CMK (cell line): ENCODE measurements at regions not wholly inside any gene's neighbourhood (a gene's known extent, or its start where the extent isn't known, plus 50 kb on each side); places are given as distances from the start of the nearest gene placed in this dataset.

ENCODE experiments used
- DNase-seq: peaks from one replicate; pipeline ENCODE4 v3.0.0-alpha.2; 2010; ENCODE audit warnings: low read depth

DNA sequence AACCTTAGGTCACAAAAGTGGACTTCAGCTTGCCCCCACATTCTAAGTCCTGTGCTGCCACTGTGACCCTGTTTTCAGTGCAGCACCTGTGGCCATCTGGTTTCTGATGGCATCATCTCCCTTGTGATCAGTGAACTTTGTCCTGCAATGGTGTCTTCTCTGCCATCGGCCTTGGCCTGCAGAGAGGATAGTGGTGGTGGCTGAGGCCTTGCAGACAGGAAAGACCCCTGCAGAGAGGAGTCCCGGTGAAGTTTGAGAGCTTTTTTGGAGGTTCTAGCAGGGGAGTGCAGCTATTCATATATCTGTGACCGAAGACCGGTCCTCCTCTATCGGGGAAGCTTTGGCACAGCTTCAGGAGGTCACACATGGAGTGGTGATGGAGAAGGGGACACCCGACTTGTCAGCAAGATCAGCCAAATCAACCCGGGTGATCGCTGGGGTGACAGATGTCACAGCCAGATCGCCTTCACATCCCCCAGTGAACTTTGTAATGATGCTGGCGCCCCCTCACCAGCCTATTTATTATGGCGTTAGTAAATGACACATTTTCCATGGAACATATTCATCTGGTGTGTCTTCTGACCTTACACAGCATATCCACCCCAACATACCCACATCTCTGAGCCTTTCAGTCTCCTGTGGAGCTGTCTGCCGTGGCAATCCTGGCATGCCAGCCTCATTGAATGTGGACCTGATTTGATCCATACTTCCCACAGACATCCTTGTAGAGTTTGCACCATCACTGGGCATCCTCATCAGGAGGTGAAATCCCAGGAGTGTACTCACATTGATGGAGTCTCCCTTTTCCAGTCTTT lies 136.1 kb downstream of the PAPOLA start:
- no peak for DNase-seq

- DNase-seq, result no peak
Measured at GRCh38 chr14:96639550-96639949, 137.4 kb downstream of the PAPOLA start.

DNA sequence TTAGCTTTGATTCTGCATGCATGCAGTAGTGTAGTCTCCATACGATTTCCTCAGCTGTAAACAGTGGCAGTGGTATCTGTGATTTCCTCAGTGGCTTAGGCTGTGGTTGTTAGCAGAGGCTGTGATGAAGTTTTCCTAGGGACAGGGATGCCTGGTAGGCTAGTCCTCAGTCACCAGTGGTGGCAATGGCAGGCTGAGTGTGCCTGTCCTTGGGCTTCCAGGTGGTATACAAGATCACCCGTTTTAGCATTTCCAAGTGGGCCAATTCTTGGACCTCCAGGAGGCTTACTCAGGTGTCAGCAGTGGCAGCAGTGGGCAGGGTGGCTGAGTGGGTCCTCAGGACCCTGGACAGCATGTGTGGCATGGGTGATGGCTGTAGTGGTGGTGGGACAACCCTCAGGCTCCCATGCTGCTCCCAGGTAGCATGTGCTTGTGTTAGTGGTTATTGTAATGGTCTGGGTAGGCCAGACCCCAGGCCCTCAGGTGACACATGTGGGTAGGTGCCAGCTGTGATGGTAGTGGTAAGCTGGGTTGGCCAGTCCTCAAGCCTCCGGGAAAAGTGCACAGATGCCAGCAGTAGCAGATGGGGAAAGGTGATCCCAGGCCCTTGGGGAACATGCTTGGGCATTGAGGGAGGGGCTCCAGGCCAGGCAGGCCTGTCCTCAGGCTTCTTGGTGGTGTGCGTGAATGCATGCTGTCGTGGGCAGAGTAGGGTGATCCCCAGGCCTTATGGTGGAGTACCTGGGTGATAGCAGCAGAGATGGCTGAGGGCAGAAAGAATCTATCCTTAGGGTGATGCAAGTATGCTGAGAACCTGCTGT lies 146.5 kb downstream of the PAPOLA start:
- no peak for DNase-seq

DNA sequence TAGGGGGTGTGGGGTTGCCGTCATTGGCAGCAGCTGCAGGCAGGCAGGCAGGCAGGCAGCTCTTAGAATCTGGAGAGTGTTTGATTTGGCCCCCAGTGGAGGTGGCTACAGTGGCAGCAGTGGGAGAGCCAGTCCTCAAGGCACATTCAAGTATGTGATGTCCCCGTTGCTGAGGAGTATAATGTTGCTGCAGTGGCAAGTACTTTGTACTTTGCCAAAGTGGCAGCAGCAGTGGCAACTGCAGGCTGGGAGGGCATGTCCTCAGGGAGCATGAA lies 147.1 kb downstream of the PAPOLA start:
- no peak for DNase-seq

DNA sequence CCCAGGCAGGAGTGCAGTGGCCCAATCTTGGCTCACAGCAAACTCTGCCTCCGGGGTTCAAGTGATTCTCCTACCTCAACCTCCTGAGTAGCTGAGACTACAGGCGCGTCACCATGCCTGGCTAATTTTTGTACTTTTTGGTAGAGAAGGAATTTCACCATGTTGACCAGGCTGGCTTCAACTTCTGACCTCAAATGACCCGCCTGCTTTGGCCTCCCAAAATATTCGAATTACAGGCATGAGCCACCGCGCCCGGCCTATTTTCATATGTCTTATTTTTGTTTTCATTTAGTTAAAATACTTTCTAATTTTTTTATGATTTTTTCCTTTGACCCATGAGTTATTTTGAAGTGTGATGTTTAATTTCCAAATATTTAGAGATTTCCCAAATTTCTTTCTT lies 143.6 kb upstream of the VRK1 start:
- DNase-seq, result no peak

DNA sequence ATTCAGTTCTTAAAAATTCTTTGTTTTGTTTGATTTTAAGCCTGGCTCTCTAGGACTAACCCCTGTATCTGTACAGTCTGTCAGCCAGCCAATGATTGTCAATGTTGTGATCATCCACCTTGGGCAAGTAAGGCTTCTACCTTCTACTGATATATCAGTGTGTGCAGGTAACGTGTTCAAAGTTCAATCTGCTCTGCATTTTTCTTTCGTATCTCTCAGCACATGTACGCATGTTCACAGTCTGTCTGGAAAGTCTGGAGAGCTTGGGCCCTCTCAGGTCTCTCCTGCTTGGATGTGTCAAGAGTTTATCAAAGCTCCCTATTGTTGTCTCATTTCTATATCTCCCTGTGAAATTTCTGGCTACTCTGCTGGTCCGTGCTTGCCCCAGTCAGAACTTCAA lies 138.6 kb upstream of the VRK1 start:
- DNase-seq, result no peak

- DNase-seq, result peak; percentile 14
Measured at GRCh38 chr14:96660123-96660522, 137.1 kb upstream of the VRK1 start.

- no peak for DNase-seq
Measured at GRCh38 chr14:96660667-96661066, 136.5 kb upstream of the VRK1 start.

DNA sequence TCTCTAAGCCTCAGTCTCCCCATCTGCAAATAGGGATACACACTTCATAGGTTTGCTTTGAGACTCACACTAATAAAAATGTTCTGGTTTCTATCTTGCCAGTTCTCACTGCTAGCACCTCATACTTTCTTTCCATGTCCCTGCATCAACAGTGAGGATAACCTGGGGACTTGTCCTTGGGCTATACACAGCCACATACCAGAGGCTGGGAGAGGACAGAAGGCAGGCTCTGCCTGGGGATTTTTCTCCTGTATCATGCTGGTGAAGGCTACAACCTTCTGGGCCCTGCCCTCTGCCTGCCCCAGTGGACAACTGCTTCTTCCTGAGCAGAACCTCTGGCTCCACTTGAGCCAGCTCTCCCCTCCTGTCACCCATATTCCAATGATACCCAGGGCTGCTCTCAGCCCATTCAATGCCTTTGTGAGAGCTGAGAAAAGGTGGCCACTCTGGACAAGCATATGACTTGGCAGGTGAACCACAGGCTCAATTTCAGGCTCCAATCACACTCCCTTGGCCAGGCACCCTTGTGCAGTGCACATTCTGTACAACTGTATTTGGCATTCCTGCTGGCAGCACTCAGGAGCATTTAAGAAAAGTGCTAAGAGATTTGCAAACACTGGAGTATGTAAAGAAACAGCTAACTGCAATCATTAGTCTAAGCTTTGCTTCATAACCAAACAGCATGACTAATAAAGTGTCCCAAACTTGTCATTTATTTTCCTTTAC lies 135.8 kb upstream of the VRK1 start:
- no peak for DNase-seq

- DNase-seq, result no peak
Measured at GRCh38 chr14:96662116-96662970, 134.8 kb upstream of the VRK1 start.

- DNase-seq, result no peak
Measured at GRCh38 chr14:96663076-96663475, 134.1 kb upstream of the VRK1 start.

- DNase-seq, result no peak
Measured at GRCh38 chr14:96663491-96664067, 133.6 kb upstream of the VRK1 start.

GRCh38 chr14:96666088-96666487 lies 131.1 kb upstream of the VRK1 start:
- no peak for DNase-seq

DNA sequence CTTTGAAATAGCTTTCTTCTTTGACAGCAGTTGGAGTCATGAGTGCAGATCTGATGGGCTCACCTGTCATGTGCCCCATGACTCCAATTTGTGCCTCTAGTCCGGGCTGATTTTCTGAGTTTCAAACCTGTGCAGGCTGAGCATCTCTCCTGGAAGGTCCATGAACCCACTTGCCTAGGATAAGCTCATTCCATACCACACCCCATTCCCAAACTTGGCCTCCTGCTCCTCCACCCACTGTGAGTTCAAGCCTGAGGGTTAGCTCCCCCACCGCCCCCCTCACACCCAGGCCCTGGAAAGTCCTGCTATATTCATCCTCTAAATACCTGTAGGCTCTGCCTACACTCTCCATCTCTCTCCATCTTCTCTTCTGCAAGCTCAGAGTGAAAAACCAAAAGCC lies 126.8 kb upstream of the VRK1 start:
- DNase-seq, result no peak

- no peak for DNase-seq
Measured at GRCh38 chr14:96671218-96671617, 126.0 kb upstream of the VRK1 start.

DNA sequence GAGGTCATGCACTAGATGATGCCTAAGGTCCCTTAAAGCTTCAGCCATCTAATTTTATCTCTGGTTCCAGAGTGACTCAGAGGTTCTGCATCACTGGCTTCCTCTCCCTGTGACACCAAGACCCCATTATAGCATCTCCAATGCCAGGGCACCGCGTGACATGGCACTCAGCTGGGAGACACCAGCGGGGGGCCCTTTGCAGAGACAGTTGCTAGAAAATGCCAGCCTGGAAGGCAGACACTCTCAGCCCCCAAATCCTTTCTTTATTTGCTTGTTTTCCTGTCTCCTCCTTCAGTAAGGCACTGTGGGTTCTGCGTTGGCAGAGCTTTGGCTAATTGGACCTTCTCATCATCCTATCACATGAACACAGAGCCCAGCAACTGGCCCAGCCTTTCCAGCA lies 123.5 kb upstream of the VRK1 start:
- DNase-seq, result no peak

DNA sequence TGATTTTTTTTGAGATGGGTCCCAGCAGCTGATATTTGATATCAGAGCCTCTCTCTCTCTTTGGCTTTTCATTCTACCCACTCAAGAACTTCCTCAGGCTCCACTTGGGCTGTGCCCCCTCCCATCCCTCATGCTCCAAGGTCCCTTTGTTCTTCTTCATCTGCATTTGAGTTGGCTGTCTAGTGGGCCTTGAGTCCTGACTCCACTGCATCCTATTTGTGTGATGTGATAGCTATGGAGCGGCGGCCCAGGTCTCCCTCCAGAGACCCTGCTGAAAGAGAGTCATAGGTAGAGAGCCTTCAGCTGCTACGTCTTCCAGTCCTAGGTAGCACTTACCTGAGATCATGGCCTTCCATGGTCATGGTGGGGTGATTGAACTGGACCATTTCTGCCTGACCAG lies 123.1 kb upstream of the VRK1 start:
- DNase-seq, result no peak

DNA sequence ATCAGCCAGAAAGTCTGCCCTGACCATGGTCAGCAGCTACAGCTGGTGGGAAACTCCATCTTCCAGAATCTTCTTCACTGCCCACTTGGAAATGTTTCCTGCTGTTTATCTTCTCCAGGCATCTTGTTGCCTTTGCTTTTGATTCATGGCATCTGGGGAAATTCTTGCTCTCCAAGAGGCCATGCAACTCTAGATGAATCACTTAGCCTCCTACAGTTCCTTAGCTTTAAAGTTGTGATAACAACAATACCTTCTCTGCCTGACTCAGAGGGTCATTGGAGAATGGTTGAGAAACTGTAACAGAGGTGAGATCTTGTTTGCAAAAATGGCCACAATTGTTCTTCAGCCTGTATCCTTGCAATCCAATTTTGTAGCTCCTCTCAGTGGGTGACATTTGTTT lies 121.0 kb upstream of the VRK1 start:
- DNase-seq, result no peak

GRCh38 chr14:96681829-96682228 lies 115.4 kb upstream of the VRK1 start:
- no peak for DNase-seq

DNA sequence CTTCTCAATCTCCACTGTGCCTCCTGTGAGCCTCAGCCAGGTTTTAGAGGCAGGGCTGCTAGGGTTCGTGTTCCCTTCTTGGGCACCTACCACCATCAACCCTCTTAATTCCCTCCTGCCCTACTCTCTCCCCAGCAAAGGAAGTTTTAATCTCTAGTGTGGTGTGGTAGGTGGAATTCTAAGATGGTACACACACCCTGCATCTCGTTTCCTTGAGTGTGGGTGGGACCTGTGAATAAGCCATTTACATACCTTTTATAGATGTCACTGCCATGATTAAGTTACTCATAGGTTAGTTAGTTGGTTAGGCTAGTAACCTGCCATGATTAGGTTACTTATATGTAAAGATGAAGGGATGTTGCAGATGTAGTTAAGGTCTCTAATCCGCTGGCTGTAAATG lies 114.8 kb upstream of the VRK1 start:
- DNase-seq, result no peak

- no peak for DNase-seq
Measured at GRCh38 chr14:96683562-96684289, 113.5 kb upstream of the VRK1 start.
